ENCODE measurements at regions not wholly inside any gene's neighbourhood (a gene's known extent, or its start where the extent isn't known, plus 50 kb on each side); places are given as distances from the start of the nearest gene placed in this dataset.

GRCh38 chr3:118683636-118684035 is 351.0 kb downstream of the IGSF11 start:
- no peak overlapping the region for H2AK5ac ChIP-seq (ENCODE audit: low read depth, low read length)
- ChIA-PET POLR2A (ENCODE audit: partially characterized antibody) (no interaction called here), CTCF (ENCODE audit: partially characterized antibody) (interaction anchor here (1.3 kb wide), 2 partner anchors 10 to 78 kb away, joined by 3 to 4 read pairs; no protein-coding TSS in a partner anchor)
- no peak for DNase-seq (ENCODE audit: low read depth in 1 of 2, low spot score in 2 of 2)
- H3K23me2 ChIP-seq (ENCODE audit: low read depth, low read length): no peaks in the 10 kb centered on the region
- peaks cover 0 to 2% (median 0%) of the 10 kb centered on the region in 4 experiments; a peak in 1 of 7 replicates for H3K4me1 ChIP-seq (replicated peaks in 1 of 4; ENCODE audit: control insufficient read depth in 3 of 4, insufficient read depth in 4 of 4, low read length in 3 of 4)
- no peak overlapping the region for H3K18ac ChIP-seq (ENCODE audit: extremely low read depth, low read length)
- H4K8ac ChIP-seq (ENCODE audit: extremely low read depth, insufficient read depth, low read length): no peak overlapping the region
- no peaks in the 10 kb centered on the region for H3K79me1 ChIP-seq (ENCODE audit: low read depth, low read length)
- no peak overlapping the region for H3K4ac ChIP-seq (replicated peaks; ENCODE audit: insufficient read length, low read depth, low read length)
- no peak overlapping the region for H2BK20ac ChIP-seq (ENCODE audit: low read length)
- H2BK12ac ChIP-seq (ENCODE audit: low read depth, low read length): no peak overlapping the region
- no peak overlapping the region for H2BK120ac ChIP-seq (replicated peaks; ENCODE audit: low read depth, low read length)
- no peak overlapping the region for H4K91ac ChIP-seq (replicated peaks; ENCODE audit: insufficient read length, low read length)
- H4K5ac ChIP-seq (ENCODE audit: insufficient read length, low read depth, low read length): no peak overlapping the region
- WGBS, 2 experiments (ENCODE audit: extremely low coverage in 1 of 2, insufficient coverage in 1 of 2, insufficient read length in 1 of 2, insufficient replicate concordance in 2 of 2, low coverage in 1 of 2, low lambda C conversion rate in 2 of 2, missing lambda C conversion rate in 1 of 2): 97% methylated on average over 6 of the region's 6 CpGs; no CpG with 5 or more reads in 1 of the 2 experiments
- H3K9me3 ChIP-seq (ENCODE audit: insufficient read depth in 2 of 2, low read depth in 1 of 2, low read length in 1 of 2): no peaks in the 10 kb centered on the region
- H3K36me3 ChIP-seq (ENCODE audit: control insufficient read depth in 2 of 4, insufficient read depth in 4 of 4, low read length in 3 of 4): no peaks in the 10 kb centered on the region
- H3K23ac ChIP-seq (ENCODE audit: insufficient read length): no peak overlapping the region
- H3K9ac ChIP-seq (replicated peaks in 1 of 4; ENCODE audit: extremely low read depth in 1 of 4, low read depth in 3 of 4, low read length in 3 of 4): no peak overlapping the region
- H3K56ac ChIP-seq (replicated peaks; ENCODE audit: insufficient read length, low read depth, low read length): no peak overlapping the region
- H3K4me2 ChIP-seq (ENCODE audit: insufficient read depth in 1 of 2, low read depth in 2 of 2, low read length in 2 of 2): no peak overlapping the region
- no peak for TF ChIP-seq EP300 (IDR thresholded peaks at IDR 0.05; ENCODE audit: borderline replicate concordance in 1 of 2, low read depth in 2 of 2, low read length in 2 of 2)
- TF ChIP-seq TEAD4 (IDR thresholded peaks at IDR 0.05; ENCODE audit: low read depth, low read length): no peak
- TF ChIP-seq E2F6 (IDR thresholded peaks at IDR 0.05): no peak
- TF ChIP-seq CTCF (IDR thresholded peaks at IDR 0.05; ENCODE audit: control extremely low read depth in 1 of 3, insufficient read depth in 1 of 3, low read depth in 1 of 3, low read length in 3 of 3): no peak
- no peak for TF ChIP-seq SAP30 (IDR thresholded peaks at IDR 0.05; ENCODE audit: insufficient read depth, insufficient replicate concordance, low read length)
- no peak for TF ChIP-seq ZNF274 (IDR thresholded peaks at IDR 0.05; ENCODE audit: borderline replicate concordance, extremely low read depth, low read length)
- no peak for TF ChIP-seq RBBP5 (IDR thresholded peaks at IDR 0.05; ENCODE audit: borderline replicate concordance, low read depth, low read length)
- no peaks in the 10 kb centered on the region for H3K79me2 ChIP-seq (ENCODE audit: control insufficient read depth in 1 of 2, insufficient read depth in 2 of 2, low read length in 2 of 2)
- H4K20me1 ChIP-seq (replicated peaks in 1 of 2; ENCODE audit: control insufficient read depth in 1 of 2, insufficient read depth in 2 of 2, low read length in 2 of 2): no peaks in the 10 kb centered on the region
- H2BK5ac ChIP-seq (ENCODE audit: low read depth, low read length): no peak overlapping the region
- H2BK15ac ChIP-seq (ENCODE audit: low read length): no peak overlapping the region
- no peak for FAIRE-seq
- no peaks in the 10 kb centered on the region for H3K27me3 ChIP-seq (replicated peaks in 1 of 4; ENCODE audit: control insufficient read depth in 3 of 4, extremely low read depth in 1 of 4, insufficient read depth in 3 of 4, low read length in 3 of 4)
- H3K14ac ChIP-seq (ENCODE audit: insufficient read length): no peak overlapping the region
- H3K4me3 ChIP-seq (ENCODE audit: extremely low read depth in 1 of 4, insufficient read depth in 2 of 4, low read depth in 3 of 4, low read length in 4 of 4): no peak overlapping the region
- no peak overlapping the region for H3K27ac ChIP-seq (ENCODE audit: low read depth, low read length)
- H2AFZ ChIP-seq (ENCODE audit: low read length): no peak overlapping the region
